ENCODE measurements at regions not wholly inside any gene's neighbourhood (a gene's known extent, or its start where the extent isn't known, plus 50 kb on each side); places are given as distances from the start of the nearest gene placed in this dataset.

DNA sequence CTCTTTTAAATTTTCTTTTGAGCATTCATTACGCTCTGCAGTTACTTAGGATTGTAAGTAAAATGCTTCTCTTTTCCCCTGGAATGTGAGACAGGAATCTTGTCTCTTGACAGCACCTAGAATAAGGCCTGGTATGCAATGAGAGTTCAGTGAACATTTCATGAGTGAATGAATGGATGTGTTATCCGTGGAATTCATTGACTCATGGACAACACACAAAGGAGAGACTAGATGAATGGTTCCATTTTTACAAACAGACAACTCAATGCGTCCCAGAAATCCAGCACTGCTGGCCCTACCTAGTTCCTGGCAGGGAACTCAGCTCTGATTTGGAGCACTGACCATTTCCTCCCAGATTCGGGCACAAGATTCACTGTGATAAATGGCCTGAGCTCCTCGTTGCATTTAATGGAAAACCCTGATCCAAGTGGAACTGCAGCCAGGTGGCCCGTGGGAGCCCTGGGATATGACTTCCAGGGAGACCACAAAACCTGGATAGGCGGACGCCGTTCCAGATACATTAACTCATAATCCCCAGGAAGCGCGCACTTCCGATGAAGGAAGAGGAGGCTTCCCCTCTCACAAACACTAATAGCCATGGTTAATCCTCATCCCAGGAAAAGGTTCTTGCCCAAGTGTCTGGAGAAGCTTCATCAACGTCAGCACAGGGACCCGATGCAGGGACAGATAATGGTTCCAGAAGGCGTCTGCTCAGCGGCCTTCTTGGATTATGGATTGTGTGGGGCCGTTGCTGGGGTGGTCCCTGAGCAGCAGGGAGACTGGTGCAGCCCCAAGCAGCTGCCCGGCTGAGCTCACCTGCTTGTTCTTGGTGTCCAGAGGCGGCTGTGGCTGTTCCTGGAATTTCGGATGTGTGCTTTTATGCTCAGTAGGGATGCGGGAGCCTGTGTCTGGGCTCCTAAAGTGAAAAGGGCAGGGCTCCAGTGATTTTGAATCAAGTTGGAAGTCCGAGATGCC, 211.1 kb upstream of the TSHZ3 start:
- TF ChIP-seq SRSF1 (optimal IDR thresholded peaks at IDR 0.05; ENCODE audit: low read depth, low read length) (no peak), IKZF1 (IDR thresholded peaks at IDR 0.05) (no peak), ZZZ3 (CRISPR knock-in tag; IDR thresholded peaks at IDR 0.05; ENCODE audit: borderline replicate concordance) (no peak), HNRNPL (IDR thresholded peaks at IDR 0.05; ENCODE audit: low read depth, low read length) (no peak), GABPA (IDR thresholded peaks at IDR 0.05; ENCODE audit: low read depth, low read length) (no peak), GABPA (CRISPR knock-in tag; IDR thresholded peaks at IDR 0.05; ENCODE audit: low read depth) (no peak), ESRRA (CRISPR knock-in tag; IDR thresholded peaks at IDR 0.05; ENCODE audit: low read depth) (no peak), ZFX (CRISPR knock-in tag; IDR thresholded peaks at IDR 0.05; ENCODE audit: low read depth) (no peak), MXI1 (IDR thresholded peaks at IDR 0.05; ENCODE audit: borderline replicate concordance, low read depth, low read length) (no peak), KDM5B (CRISPR knock-in tag; IDR thresholded peaks at IDR 0.05; ENCODE audit: borderline replicate concordance) (no peak), TBP (CRISPR knock-in tag; IDR thresholded peaks at IDR 0.05) (no peak), ISL2 (CRISPR knock-in tag; IDR thresholded peaks at IDR 0.05) (no peak), FOXM1 (CRISPR knock-in tag; IDR thresholded peaks at IDR 0.05) (no peak), HDAC6 (IDR thresholded peaks at IDR 0.05; ENCODE audit: low read depth, low read length) (no peak)

Measured in HepG2 (cell line).